GM13977 (cell line): ENCODE measurements at regions not wholly inside any gene's neighbourhood (a gene's known extent, or its start where the extent isn't known, plus 50 kb on each side); places are given as distances from the start of the nearest gene placed in this dataset.

Experiments used
- DNase-seq: peaks from one replicate; pipeline ENCODE4 v3.0.0; 2012; ENCODE audit warnings: low spot score
- CTCF ChIP-seq: IDR thresholded peaks from 2 replicates; pipeline ENCODE4 v1.5.1; 2012; ENCODE audit warnings: mild to moderate bottlenecking, control low read depth; ENCODE audit not compliant: insufficient read depth; ENCODE audit errors: extremely low read depth, missing control alignments
- in situ Hi-C: fragments of 300-500 bp; cut with MboI; formaldehyde crosslinking; loops from one replicate; pipeline ENCODE4 v1.12.0; 2022; ENCODE audit warnings: low sequenced_read_pairs, low pct_unique_long_range_greater_than_20kb, mixed read lengths, inconsistent platforms; ENCODE audit not compliant: unreplicated experiment

- in situ Hi-C loops, result no loop called here
- DNase-seq, result no peak
- no peak for TF ChIP-seq CTCF
These were observed 138.6 kb upstream of the NCK2 start for GRCh38 chr2:105606081-105606480.

- in situ Hi-C loops, result no loop called here
- no peak for TF ChIP-seq CTCF
These were observed 139.8 kb upstream of the NCK2 start for GRCh38 chr2:105604938-105605337.

GRCh38 chr2:105600949-105601794 lies 143.5 kb upstream of the NCK2 start:
- in situ Hi-C loops, result no loop called here
- TF ChIP-seq CTCF, result no peak
- DNase-seq, result no peak

More at GRCh38 chr2:105604938-105605337, 139.8 kb upstream of the NCK2 start:
- DNase-seq, result no peak

- no peak for DNase-seq
- no peak for TF ChIP-seq CTCF
- in situ Hi-C loops, result no loop called here
These were observed 144.1 kb upstream of the NCK2 start for GRCh38 chr2:105600602-105600948.

GRCh38 chr2:105600037-105600442 lies 144.7 kb upstream of the NCK2 start:
- TF ChIP-seq CTCF, result no peak
- in situ Hi-C loops, result no loop called here
- no peak for DNase-seq

GRCh38 chr2:105598829-105599698 lies 145.6 kb upstream of the NCK2 start:
- no peak for TF ChIP-seq CTCF
- in situ Hi-C loops, result loop anchor here (25.0 kb wide), 1 partner anchor 488 kb away; no protein-coding TSS in a partner anchor
- DNase-seq, result no peak
